ENCODE measurements at regions not wholly inside any gene's neighbourhood (a gene's known extent, or its start where the extent isn't known, plus 50 kb on each side); places are given as distances from the start of the nearest gene placed in this dataset.
A peak's percentile ranks its signal among the peaks of the same experiment; 100 is the strongest.

DNA sequence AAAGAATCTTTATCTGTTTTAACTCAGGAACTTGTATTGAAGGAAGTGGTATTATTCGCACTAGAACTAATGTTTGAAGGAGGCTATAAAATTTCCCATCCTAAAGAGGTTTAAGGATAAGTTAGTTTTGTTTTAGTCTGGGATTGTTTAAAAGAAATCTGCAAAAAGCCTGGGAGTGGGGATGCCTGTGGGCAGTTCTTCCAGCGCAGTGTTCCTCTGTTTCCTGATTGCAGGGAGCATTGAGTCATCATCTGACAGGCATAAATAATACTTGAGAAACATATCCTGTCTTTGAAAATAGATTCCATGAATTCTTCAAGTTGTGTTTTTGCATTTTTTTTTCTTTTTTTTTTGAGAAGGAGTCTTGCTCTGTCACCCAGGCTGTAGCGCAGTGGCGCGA is 350.8 kb upstream of the PTBP2 start:
- H3K79me2 ChIP-seq (ENCODE audit: low read depth) = no peaks in the 10 kb centered on the region
- no peak overlapping the region for H2AFZ ChIP-seq
- H3K27me3 ChIP-seq (ENCODE audit: insufficient read depth, low read depth) = no peaks in the 10 kb centered on the region
- BruUV-seq (replicated peaks) = no TSS peak
- H3K9me3 ChIP-seq (ENCODE audit: insufficient read depth, low read depth) = peaks cover 4% of the 10 kb centered on the region; the same call in 1 of the 2 replicates
- intact Hi-C loops (cut with micrococcal nuclease; ENCODE audit: unreplicated experiment) = no loop called here
- TF ChIP-seq, protein P1, sequence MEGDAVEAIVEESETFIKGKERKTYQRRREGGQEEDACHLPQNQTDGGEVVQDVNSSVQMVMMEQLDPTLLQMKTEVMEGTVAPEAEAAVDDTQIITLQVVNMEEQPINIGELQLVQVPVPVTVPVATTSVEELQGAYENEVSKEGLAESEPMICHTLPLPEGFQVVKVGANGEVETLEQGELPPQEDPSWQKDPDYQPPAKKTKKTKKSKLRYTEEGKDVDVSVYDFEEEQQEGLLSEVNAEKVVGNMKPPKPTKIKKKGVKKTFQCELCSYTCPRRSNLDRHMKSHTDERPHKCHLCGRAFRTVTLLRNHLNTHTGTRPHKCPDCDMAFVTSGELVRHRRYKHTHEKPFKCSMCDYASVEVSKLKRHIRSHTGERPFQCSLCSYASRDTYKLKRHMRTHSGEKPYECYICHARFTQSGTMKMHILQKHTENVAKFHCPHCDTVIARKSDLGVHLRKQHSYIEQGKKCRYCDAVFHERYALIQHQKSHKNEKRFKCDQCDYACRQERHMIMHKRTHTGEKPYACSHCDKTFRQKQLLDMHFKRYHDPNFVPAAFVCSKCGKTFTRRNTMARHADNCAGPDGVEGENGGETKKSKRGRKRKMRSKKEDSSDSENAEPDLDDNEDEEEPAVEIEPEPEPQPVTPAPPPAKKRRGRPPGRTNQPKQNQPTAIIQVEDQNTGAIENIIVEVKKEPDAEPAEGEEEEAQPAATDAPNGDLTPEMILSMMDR (conservative IDR thresholded peaks at IDR 0.05) = no peak
- TF ChIP-seq EZH2 (IDR thresholded peaks at IDR 0.05; ENCODE audit: low read depth) = no peak
- ChIA-PET CTCF (no interaction called here), POLR2A (ENCODE audit: unreplicated experiment) (interaction anchor here (0.6 kb wide), 1 partner anchor 1702 kb away, joined by 5 read pairs; no protein-coding TSS in a partner anchor)
- no peaks in the 10 kb centered on the region for H4K20me1 ChIP-seq (ENCODE audit: insufficient read depth)
- H3K4me2 ChIP-seq = peak overlapping the region; percentile 43; the same call in 1 of the 2 replicates
- peak; percentile 45 to 58 for DNase-seq
- H3K36me3 ChIP-seq (ENCODE audit: low read depth) = no peaks in the 10 kb centered on the region
- H3K27ac ChIP-seq = peak overlapping the region; percentile 40
- peaks cover 6% of the 10 kb centered on the region for H3K4me1 ChIP-seq (replicated peaks; ENCODE audit: insufficient read depth)
- H3K4me3 ChIP-seq = no peak overlapping the region
- H3K9me2 ChIP-seq (ENCODE audit: insufficient read depth) = no peaks in the 10 kb centered on the region
- peaks cover 13% of the 10 kb centered on the region; the same call in 1 of the 2 replicates for H3F3A ChIP-seq (ENCODE audit: insufficient read depth, low read depth)

DNA sequence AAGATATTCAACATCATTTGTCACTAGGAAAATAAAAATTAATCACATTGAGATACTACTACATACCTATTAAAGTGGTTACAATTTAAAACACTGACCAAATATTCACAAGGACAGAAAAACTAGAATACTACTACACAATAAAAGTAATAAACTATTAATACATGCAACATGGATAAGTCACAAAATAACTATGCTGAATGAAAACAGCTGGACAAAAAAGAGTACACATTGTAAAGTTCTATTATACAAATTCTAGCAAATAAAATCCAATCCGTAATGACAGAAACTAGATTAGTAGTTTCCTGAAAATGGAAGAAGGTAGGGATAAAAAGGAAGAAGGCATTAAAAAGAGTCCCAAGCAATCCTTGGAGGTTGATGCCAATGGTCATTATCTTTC is 348.7 kb upstream of the PTBP2 start:
- Histone ChIP-seq H3K27me3 (ENCODE audit: insufficient read depth, low read depth) (no peaks in the 10 kb centered on the region), H3K9me2 (ENCODE audit: insufficient read depth) (no peaks in the 10 kb centered on the region), H2AFZ (no peak overlapping the region), H3K27ac (no peak overlapping the region), H4K20me1 (ENCODE audit: insufficient read depth) (no peaks in the 10 kb centered on the region), H3K4me2 (no peak overlapping the region), H3K4me3 (no peak overlapping the region), H3F3A (ENCODE audit: insufficient read depth, low read depth) (peaks cover 13% of the 10 kb centered on the region; the same call in 1 of the 2 replicates), H3K36me3 (ENCODE audit: low read depth) (no peaks in the 10 kb centered on the region), H3K9me3 (ENCODE audit: insufficient read depth, low read depth) (peaks cover 4% of the 10 kb centered on the region; the same call in 1 of the 2 replicates), H3K79me2 (ENCODE audit: low read depth) (no peaks in the 10 kb centered on the region), H3K4me1 (replicated peaks; ENCODE audit: insufficient read depth) (peaks cover 11% of the 10 kb centered on the region)
- POLR2A ChIA-PET (ENCODE audit: unreplicated experiment) = no interaction called here
- TF ChIP-seq, protein P1 (conservative IDR thresholded peaks at IDR 0.05) = no peak
- no peak for TF ChIP-seq EZH2 (IDR thresholded peaks at IDR 0.05; ENCODE audit: low read depth)
- intact Hi-C loops (cut with micrococcal nuclease; ENCODE audit: unreplicated experiment) = no loop called here
- BruUV-seq (replicated peaks) = no TSS peak
- CTCF ChIA-PET = no interaction called here
- DNase-seq = no peak

DNA sequence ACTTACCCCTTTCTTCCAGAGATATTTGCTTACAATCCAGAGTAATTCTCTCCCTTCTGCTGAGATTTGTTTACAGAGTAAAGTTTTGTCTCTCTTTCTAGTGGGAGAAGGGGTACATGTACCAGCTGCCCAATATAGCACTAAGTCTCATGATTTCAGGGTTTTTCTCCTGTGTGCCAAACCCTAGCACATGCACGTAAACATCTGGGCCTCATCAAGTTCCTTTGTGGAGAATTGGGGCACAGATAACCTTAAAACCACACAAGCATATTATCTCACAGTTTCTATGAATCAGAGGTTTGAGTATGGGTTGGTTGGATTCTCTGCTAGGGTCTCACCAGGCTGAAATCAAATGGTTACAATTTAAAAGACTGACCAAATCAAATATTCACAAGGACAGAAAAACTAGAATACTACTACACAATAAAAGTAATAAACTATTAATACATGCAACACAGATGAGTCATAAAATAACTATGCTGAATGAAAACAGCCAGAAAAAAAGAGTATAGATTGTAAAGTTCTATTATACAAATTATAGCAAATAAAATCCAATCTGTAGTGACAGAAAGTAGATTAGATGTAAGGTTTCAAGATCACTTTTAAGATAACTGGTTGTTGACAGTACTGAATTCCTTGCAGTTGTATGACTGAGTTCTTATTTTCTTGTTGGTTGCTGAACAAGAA is 347.4 kb upstream of the PTBP2 start:
- H4K20me1 ChIP-seq (ENCODE audit: insufficient read depth) = no peaks in the 10 kb centered on the region
- ChIA-PET POLR2A (ENCODE audit: unreplicated experiment) (no interaction called here), CTCF (no interaction called here)
- H3F3A ChIP-seq (ENCODE audit: insufficient read depth, low read depth) = peaks cover 13% of the 10 kb centered on the region; the same call in 1 of the 2 replicates
- H3K4me3 ChIP-seq = no peak overlapping the region
- no peak overlapping the region; the same call in 1 of the 2 replicates for H2AFZ ChIP-seq
- no peak overlapping the region for H3K27ac ChIP-seq
- intact Hi-C loops (cut with micrococcal nuclease; ENCODE audit: unreplicated experiment) = no loop called here
- no TSS peak for BruUV-seq (replicated peaks)
- peaks cover 4% of the 10 kb centered on the region; the same call in 1 of the 2 replicates for H3K9me3 ChIP-seq (ENCODE audit: insufficient read depth, low read depth)
- TF ChIP-seq, protein P1 (conservative IDR thresholded peaks at IDR 0.05) = no peak
- H3K27me3 ChIP-seq (ENCODE audit: insufficient read depth, low read depth) = no peaks in the 10 kb centered on the region
- no peaks in the 10 kb centered on the region for H3K79me2 ChIP-seq (ENCODE audit: low read depth)
- no peaks in the 10 kb centered on the region for H3K36me3 ChIP-seq (ENCODE audit: low read depth)
- 0 out of 2 replicates have a peak, but pooled peaks cover 2% of the 10 kb centered on the region for H3K9me2 ChIP-seq (ENCODE audit: insufficient read depth)
- H3K4me2 ChIP-seq = no peak overlapping the region
- no peak for DNase-seq
- H3K4me1 ChIP-seq (replicated peaks; ENCODE audit: insufficient read depth) = peaks cover 11% of the 10 kb centered on the region

All from PC-9 (cell line).